Nephron (organoid): ENCODE measurements at regions not wholly inside any gene's neighbourhood (a gene's known extent, or its start where the extent isn't known, plus 50 kb on each side); places are given as distances from the start of the nearest gene placed in this dataset.

Source experiments
- H3K27ac Mint-ChIP-seq, 3 experiments: 2 replicates each; pipeline ENCODE4 v1.8.0; 2020; ENCODE audit warnings: mixed read lengths in 3 of 3, mild to moderate bottlenecking in 2 of 3, moderate library complexity in 1 of 3
- H3K27me3 Mint-ChIP-seq: 2 replicates; pipeline ENCODE4 v1.8.0; 2021; ENCODE audit warnings: low read depth, mild to moderate bottlenecking, moderate library complexity, mixed read lengths
- H3K36me3 Mint-ChIP-seq: 2 replicates; pipeline ENCODE4 v1.8.0; 2020; ENCODE audit warnings: low read depth, mixed read lengths
- H3K4me1 Mint-ChIP-seq: 2 replicates; pipeline ENCODE4 v1.8.0; 2020; ENCODE audit warnings: mixed read lengths
- H3K4me3 Mint-ChIP-seq, 3 experiments: 2 replicates each; pipeline ENCODE4 v1.8.0; 2020; ENCODE audit warnings: mild to moderate bottlenecking in 3 of 3, mixed read lengths in 3 of 3, moderate library complexity in 2 of 3
- H3K9me3 Mint-ChIP-seq: 2 replicates; pipeline ENCODE4 v1.8.0; 2020; ENCODE audit warnings: mixed read lengths
- CTCF ChIP-seq, 3 experiments: fragments of 200-600 bp; sonication (generic); IDR thresholded peaks; one replicate each; pipeline ENCODE4 v1.5.0; 2021; ENCODE audit warnings: antibody characterized with exemption in 3 of 3; ENCODE audit not compliant: unreplicated experiment in 3 of 3

GRCh38 chr18:39666541-39666940 lies 2100.9 kb upstream of the CELF4 start:
- H3K4me3 Mint-ChIP-seq = no peak overlapping the region
- H3K9me3 Mint-ChIP-seq = no peaks in the 10 kb centered on the region
- H3K36me3 Mint-ChIP-seq = no peaks in the 10 kb centered on the region
- no peak for TF ChIP-seq CTCF (IDR thresholded peaks at IDR 0.05; ENCODE audit: unreplicated experiment in 3 of 3)
- H3K27ac Mint-ChIP-seq = no peak overlapping the region
- H3K4me1 Mint-ChIP-seq = peaks cover 5% of the 10 kb centered on the region
- H3K27me3 Mint-ChIP-seq = no peaks in the 10 kb centered on the region

GRCh38 chr18:39661856-39662366 lies 2096.3 kb upstream of the CELF4 start:
- Mint-ChIP-seq H3K27me3 (no peaks in the 10 kb centered on the region), H3K4me1 (peaks cover 5% of the 10 kb centered on the region), H3K4me3 (no peak overlapping the region), H3K9me3 (no peaks in the 10 kb centered on the region), H3K27ac (no peak overlapping the region), H3K36me3 (no peaks in the 10 kb centered on the region)
- no peak for TF ChIP-seq CTCF (IDR thresholded peaks at IDR 0.05; ENCODE audit: unreplicated experiment in 3 of 3)

DNA sequence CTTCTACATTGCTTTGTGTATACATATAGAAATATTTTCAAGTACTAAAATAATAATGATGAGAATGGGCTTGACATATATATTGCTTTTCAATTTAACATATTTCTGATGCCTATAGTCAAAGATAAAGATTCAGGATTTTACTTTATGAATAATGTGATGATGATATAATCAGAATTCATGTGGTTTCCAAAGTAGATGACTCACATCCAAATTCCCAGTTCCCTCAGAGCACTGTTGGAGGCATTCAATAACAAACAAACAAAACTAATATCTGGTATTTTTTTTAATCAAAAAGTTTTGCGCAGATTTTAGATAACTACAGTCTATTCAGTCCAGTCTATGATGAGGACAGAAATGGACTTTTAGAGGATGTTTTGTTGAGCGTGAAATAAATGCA lies 2094.5 kb upstream of the CELF4 start:
- Mint-ChIP-seq H3K4me1 (no peaks in the 10 kb centered on the region), H3K9me3 (no peaks in the 10 kb centered on the region), H3K4me3 (no peak overlapping the region), H3K27me3 (no peaks in the 10 kb centered on the region), H3K27ac (no peak overlapping the region), H3K36me3 (no peaks in the 10 kb centered on the region)
- TF ChIP-seq CTCF (IDR thresholded peaks at IDR 0.05; ENCODE audit: unreplicated experiment in 3 of 3) = no peak

DNA sequence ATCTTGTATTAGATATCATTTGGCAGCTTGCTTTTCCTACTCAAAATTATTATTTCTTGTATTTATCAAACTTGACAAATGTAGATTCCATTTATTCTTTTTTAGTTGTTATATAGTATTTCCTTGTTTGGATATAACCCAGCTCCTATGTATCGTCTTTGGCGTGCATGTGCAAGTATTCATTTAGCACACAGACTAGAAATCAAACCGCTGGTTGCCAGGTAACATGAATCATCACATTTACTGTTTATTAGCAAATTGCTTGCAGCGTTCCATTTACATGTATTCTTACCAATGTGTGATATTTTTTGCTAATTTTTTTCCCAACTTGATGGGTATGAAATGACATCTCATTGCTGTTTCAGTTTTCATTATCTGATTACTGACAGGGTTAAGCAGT lies 2089.7 kb upstream of the CELF4 start:
- no peak for TF ChIP-seq CTCF (IDR thresholded peaks at IDR 0.05; ENCODE audit: unreplicated experiment in 3 of 3)
- no peaks in the 10 kb centered on the region for H3K27me3 Mint-ChIP-seq
- no peak overlapping the region for H3K27ac Mint-ChIP-seq
- no peak overlapping the region for H3K4me3 Mint-ChIP-seq
- no peaks in the 10 kb centered on the region for H3K4me1 Mint-ChIP-seq
- H3K36me3 Mint-ChIP-seq = no peaks in the 10 kb centered on the region
- no peaks in the 10 kb centered on the region for H3K9me3 Mint-ChIP-seq

DNA sequence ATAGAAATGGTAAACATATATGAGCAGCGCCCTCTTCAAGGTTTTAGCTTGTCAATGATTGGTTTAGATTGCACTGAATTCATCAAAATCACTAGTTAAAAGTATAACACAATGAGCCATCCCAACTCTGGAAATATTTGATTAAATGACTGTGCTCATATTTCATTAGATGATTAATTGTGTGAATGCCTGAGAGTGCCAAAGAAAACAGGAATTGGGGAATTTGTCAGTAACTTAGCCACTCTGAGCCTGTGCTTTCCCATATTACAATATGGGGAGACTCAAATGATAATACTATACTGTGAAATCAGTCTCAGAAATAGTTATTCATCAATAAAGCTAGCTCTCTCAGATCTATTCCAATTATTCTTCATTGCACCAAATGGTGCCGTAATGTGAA lies 2087.6 kb upstream of the CELF4 start:
- Mint-ChIP-seq H3K27ac (no peak overlapping the region), H3K4me3 (no peak overlapping the region), H3K9me3 (no peaks in the 10 kb centered on the region), H3K4me1 (peaks cover 7% of the 10 kb centered on the region), H3K27me3 (no peaks in the 10 kb centered on the region), H3K36me3 (no peaks in the 10 kb centered on the region)
- no peak for TF ChIP-seq CTCF (IDR thresholded peaks at IDR 0.05; ENCODE audit: unreplicated experiment in 3 of 3)

DNA sequence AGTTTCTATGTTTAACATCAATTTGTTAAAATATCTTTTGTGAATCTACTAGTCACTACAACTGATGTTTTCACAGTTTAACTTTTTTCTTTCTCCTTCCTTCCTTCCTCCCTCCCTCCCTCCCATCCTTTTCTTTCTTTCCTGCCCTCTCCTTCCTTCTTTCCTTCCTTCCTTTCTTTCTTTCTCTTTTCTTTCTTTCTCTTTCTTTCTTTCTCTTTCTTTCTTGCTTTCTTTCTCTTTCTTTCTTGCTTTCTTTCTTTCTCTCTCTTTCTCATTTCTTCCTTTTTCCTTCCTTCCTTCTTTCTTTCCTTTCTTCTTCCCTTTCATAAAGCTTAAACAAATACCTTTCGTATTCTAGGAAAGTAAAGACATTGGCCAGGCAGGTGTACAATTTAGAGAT lies 2083.0 kb upstream of the CELF4 start:
- Mint-ChIP-seq H3K27ac (peak overlapping the region in 1 of 3 experiments; percentile 78), H3K4me3 (no peak overlapping the region), H3K36me3 (no peaks in the 10 kb centered on the region), H3K4me1 (peaks cover 15% of the 10 kb centered on the region), H3K9me3 (no peaks in the 10 kb centered on the region), H3K27me3 (no peaks in the 10 kb centered on the region)
- no peak for TF ChIP-seq CTCF (IDR thresholded peaks at IDR 0.05; ENCODE audit: unreplicated experiment in 3 of 3)
